ENCODE measurements at regions not wholly inside any gene's neighbourhood (a gene's known extent, or its start where the extent isn't known, plus 50 kb on each side); places are given as distances from the start of the nearest gene placed in this dataset.

DNA sequence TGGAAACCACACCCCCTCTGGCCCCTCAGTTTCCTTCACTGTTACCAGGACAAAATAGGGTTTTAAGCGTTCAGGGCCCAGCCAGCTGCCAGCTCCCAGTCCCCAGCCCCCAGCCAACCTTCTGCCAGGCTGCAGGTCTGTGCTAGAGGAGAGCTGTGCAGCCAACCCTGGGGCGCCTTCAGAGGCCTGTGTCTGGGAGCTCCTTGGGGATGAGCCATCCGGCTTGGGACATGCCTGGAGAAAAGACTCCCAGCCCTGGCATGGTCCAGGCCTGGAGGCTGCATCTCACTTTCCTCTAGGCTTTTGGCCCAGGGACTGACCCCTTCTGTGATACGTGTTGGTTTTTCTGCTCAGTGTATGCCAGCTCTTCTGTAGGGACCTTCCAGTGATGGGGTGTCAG is 487.6 kb upstream of the MGMT start:
- no peaks in the 10 kb centered on the region for H3K36me3 ChIP-seq (ENCODE audit: control insufficient read depth in 2 of 2, extremely low read depth in 1 of 2, insufficient read depth in 2 of 2, low read length in 2 of 2)
- TF ChIP-seq MYC (IDR thresholded peaks at IDR 0.05; ENCODE audit: low read depth, low read length): no peak
- TF ChIP-seq EZH2 (IDR thresholded peaks at IDR 0.05; ENCODE audit: borderline replicate concordance, low read depth, low read length, severe bottlenecking): no peak
- TF ChIP-seq, protein P1, sequence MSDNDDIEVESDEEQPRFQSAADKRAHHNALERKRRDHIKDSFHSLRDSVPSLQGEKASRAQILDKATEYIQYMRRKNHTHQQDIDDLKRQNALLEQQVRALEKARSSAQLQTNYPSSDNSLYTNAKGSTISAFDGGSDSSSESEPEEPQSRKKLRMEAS (IDR thresholded peaks at IDR 0.05; ENCODE audit: insufficient read depth, insufficient read length): no peak
- TF ChIP-seq, protein P2, sequence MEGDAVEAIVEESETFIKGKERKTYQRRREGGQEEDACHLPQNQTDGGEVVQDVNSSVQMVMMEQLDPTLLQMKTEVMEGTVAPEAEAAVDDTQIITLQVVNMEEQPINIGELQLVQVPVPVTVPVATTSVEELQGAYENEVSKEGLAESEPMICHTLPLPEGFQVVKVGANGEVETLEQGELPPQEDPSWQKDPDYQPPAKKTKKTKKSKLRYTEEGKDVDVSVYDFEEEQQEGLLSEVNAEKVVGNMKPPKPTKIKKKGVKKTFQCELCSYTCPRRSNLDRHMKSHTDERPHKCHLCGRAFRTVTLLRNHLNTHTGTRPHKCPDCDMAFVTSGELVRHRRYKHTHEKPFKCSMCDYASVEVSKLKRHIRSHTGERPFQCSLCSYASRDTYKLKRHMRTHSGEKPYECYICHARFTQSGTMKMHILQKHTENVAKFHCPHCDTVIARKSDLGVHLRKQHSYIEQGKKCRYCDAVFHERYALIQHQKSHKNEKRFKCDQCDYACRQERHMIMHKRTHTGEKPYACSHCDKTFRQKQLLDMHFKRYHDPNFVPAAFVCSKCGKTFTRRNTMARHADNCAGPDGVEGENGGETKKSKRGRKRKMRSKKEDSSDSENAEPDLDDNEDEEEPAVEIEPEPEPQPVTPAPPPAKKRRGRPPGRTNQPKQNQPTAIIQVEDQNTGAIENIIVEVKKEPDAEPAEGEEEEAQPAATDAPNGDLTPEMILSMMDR (IDR thresholded peaks at IDR 0.05; ENCODE audit: extremely low read depth in 1 of 2, insufficient read depth in 1 of 2, low read depth in 1 of 2, low read length in 2 of 2): no peak
- no peak for TF ChIP-seq FOS (IDR thresholded peaks at IDR 0.05; ENCODE audit: borderline replicate concordance, insufficient read depth, low read length)
- no peak for TF ChIP-seq GATA2 (IDR thresholded peaks at IDR 0.05; ENCODE audit: insufficient read depth, insufficient read length, low read depth, low read length)
- no peaks in the 10 kb centered on the region for H3K4me1 ChIP-seq (ENCODE audit: control insufficient read depth, extremely low read depth, insufficient read depth, low read length)
- no peak overlapping the region for H3K4me2 ChIP-seq (ENCODE audit: insufficient read depth, low read length)
- no peaks in the 10 kb centered on the region for H3K79me2 ChIP-seq (ENCODE audit: control insufficient read depth, insufficient read depth, low read length)
- H3K9me3 ChIP-seq (replicated peaks; ENCODE audit: control insufficient read depth, insufficient read depth, low read length): peaks cover 5% of the 10 kb centered on the region
- no TSS peak for BruUV-seq (replicated peaks)
- no peak overlapping the region for H3K9ac ChIP-seq (replicated peaks; ENCODE audit: extremely low read depth, insufficient read depth, low read length)
- intact Hi-C loops (cut with micrococcal nuclease) (no loop called here), dilution Hi-C loops (cut with MboI; ENCODE audit: extremely low pct_ligation_motif_present, low sequenced_read_pairs) (no loop called here)
- no peak for DNase-seq (ENCODE audit: low read depth, low spot score)
- H3K9me1 ChIP-seq (replicated peaks; ENCODE audit: control insufficient read depth, extremely low read depth, insufficient read depth, low read length): no peaks in the 10 kb centered on the region
- no peak overlapping the region for H2AFZ ChIP-seq (ENCODE audit: low read depth, low read length)
- no peak overlapping the region for H3K27ac ChIP-seq (ENCODE audit: insufficient read depth, low read depth, low read length)
- ChIA-PET POLR2A (no interaction called here), CTCF (no interaction called here)
- no peak for FAIRE-seq
- no peaks in the 10 kb centered on the region for H4K20me1 ChIP-seq (replicated peaks; ENCODE audit: control insufficient read depth, extremely low read depth, insufficient read depth, low read length)
- H3K27me3 ChIP-seq (ENCODE audit: control insufficient read depth in 2 of 2, insufficient read depth in 2 of 2, low read length in 2 of 2): no peaks in the 10 kb centered on the region
- H3K4me3 ChIP-seq (replicated peaks in 1 of 3; ENCODE audit: insufficient read depth in 1 of 3, low read depth in 1 of 3, low read length in 3 of 3): no peak overlapping the region

DNA sequence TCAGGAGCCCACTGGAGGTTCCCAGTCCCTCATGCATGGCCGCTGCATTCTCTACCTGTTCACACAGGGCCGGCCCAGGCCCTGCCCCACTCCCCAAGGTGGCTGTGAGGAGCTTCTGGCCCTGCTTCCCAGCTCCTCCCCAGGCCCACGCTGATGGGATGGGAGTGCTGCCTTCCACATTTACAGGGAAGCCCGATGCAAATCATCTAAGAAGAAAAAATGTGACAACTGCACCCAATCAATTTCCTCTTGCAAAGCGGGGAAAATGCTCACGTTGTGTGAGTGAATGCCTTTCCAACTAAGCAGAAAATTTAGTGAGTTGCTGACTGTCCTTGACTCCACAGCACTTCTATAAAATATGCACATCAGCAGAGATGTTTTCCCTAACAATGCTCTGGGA is 485.8 kb upstream of the MGMT start:
- Histone ChIP-seq H3K9me3 (replicated peaks; ENCODE audit: control insufficient read depth, insufficient read depth, low read length) (peaks cover 5% of the 10 kb centered on the region), H4K20me1 (replicated peaks; ENCODE audit: control insufficient read depth, extremely low read depth, insufficient read depth, low read length) (no peaks in the 10 kb centered on the region), H3K27ac (ENCODE audit: insufficient read depth, low read depth, low read length) (no peak overlapping the region), H3K27me3 (ENCODE audit: control insufficient read depth in 2 of 2, insufficient read depth in 2 of 2, low read length in 2 of 2) (no peaks in the 10 kb centered on the region), H3K79me2 (ENCODE audit: control insufficient read depth, insufficient read depth, low read length) (no peaks in the 10 kb centered on the region), H3K4me1 (ENCODE audit: control insufficient read depth, extremely low read depth, insufficient read depth, low read length) (no peaks in the 10 kb centered on the region), H3K9ac (replicated peaks; ENCODE audit: extremely low read depth, insufficient read depth, low read length) (no peak overlapping the region), H3K4me3 (replicated peaks in 1 of 3; ENCODE audit: insufficient read depth in 1 of 3, low read depth in 1 of 3, low read length in 3 of 3) (no peak overlapping the region), H3K9me1 (replicated peaks; ENCODE audit: control insufficient read depth, extremely low read depth, insufficient read depth, low read length) (no peaks in the 10 kb centered on the region), H2AFZ (ENCODE audit: low read depth, low read length) (no peak overlapping the region), H3K36me3 (ENCODE audit: control insufficient read depth in 2 of 2, extremely low read depth in 1 of 2, insufficient read depth in 2 of 2, low read length in 2 of 2) (no peaks in the 10 kb centered on the region), H3K4me2 (ENCODE audit: insufficient read depth, low read length) (no peak overlapping the region)
- POLR2A ChIA-PET: no interaction called here
- CTCF ChIA-PET: no interaction called here
- dilution Hi-C loops (cut with MboI; ENCODE audit: extremely low pct_ligation_motif_present, low sequenced_read_pairs) (no loop called here), intact Hi-C loops (cut with micrococcal nuclease) (no loop called here)
- no peak for FAIRE-seq
- no peak for DNase-seq (ENCODE audit: low read depth, low spot score)
- TF ChIP-seq JUN (IDR thresholded peaks at IDR 0.05; ENCODE audit: borderline replicate concordance, insufficient read depth, insufficient read length, low read depth): no peak
- TF ChIP-seq EZH2 (IDR thresholded peaks at IDR 0.05; ENCODE audit: borderline replicate concordance, low read depth, low read length, severe bottlenecking): no peak
- TF ChIP-seq FOS (IDR thresholded peaks at IDR 0.05; ENCODE audit: borderline replicate concordance, insufficient read depth, low read length): no peak
- TF ChIP-seq GATA2 (IDR thresholded peaks at IDR 0.05; ENCODE audit: insufficient read depth, insufficient read length, low read depth, low read length): no peak
- no peak for TF ChIP-seq POLR2AphosphoS5 (IDR thresholded peaks at IDR 0.05; ENCODE audit: insufficient read depth, low read depth, low read length)
- TF ChIP-seq POLR2A (IDR thresholded peaks at IDR 0.05; ENCODE audit: low read depth, low read length): no peak
- TF ChIP-seq, protein P1 (IDR thresholded peaks at IDR 0.05; ENCODE audit: insufficient read depth, insufficient read length): no peak
- TF ChIP-seq MYC (IDR thresholded peaks at IDR 0.05; ENCODE audit: low read depth, low read length): no peak
- TF ChIP-seq, protein P2 (IDR thresholded peaks at IDR 0.05; ENCODE audit: extremely low read depth in 1 of 2, insufficient read depth in 1 of 2, low read depth in 1 of 2, low read length in 2 of 2): no peak
- no TSS peak for BruUV-seq (replicated peaks)
